ENCODE measurements at regions not wholly inside any gene's neighbourhood (a gene's known extent, or its start where the extent isn't known, plus 50 kb on each side); places are given as distances from the start of the nearest gene placed in this dataset.
"Not testable (repeated sequence)": the region's sequence is repeated elsewhere in the genome, so short reads cannot be mapped to it uniquely, and the experiment has no call there.

DNA sequence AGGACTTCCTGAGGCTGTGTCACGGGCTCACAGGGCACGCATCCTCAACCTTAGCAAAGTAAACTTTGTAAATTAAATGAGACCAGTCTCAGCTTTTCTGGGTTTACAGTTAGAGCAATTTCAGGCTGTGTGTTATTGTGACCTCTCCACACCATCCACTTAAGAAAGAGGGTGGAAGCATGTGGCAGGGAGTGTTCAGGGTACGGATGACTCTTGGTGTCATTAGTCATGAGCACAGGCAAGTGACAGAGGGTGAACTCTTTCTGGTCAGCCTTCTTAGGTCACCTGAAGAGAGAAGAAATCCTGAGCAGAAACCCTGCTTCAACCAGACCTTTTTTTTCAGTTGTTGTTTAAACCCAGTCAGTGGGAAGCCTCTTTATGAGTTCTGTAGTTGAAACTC, 207.9 kb downstream of the ICOS start:
- DNase-seq (ENCODE audit: low read depth) = no peak

DNA sequence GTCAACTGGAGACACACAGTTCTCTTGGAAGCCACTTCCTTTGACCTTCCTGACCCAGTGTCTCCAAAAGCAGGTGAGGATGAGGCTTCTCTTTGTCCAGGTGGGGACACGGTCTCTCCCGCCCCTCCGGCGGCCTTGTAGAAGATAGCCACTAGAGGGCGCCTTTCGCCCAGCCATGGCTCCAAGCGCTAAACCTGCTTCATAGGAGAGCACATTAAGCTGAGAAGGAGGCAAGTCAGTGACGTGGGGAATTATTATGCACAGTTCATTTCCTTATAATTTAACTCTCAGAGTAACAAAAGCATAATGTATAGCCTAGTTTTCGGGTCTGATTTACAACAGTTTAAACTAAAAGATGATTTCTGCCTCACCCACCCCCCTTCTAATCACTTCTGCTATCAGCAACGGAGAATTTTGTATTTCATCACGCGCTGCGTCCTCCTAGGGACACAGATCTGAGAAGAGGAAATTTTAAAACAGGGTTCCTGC, 208.7 kb downstream of the ICOS start:
- DNase-seq (ENCODE audit: low read depth) = peak; percentile 37

DNA sequence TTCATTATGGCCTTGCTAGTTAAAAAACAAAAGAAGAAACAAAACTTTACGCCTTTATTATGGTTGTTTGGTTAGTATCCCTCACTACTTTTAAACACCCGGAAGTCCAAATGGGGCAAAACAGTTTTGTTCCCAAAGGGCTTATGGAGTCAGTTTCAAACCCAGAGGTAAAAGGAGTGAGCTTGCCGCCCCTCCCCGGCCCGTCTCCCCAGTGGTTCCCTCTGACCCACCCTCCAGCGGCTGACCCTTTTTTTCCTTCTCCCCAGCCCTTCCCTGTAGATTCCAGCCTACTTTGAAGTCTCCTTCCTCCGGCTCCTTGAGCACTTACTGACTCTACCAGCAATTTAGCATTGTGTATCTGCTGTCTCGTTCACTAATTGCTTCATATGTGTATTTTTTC, 209.2 kb downstream of the ICOS start:
- no peak for DNase-seq (ENCODE audit: low read depth)

DNA sequence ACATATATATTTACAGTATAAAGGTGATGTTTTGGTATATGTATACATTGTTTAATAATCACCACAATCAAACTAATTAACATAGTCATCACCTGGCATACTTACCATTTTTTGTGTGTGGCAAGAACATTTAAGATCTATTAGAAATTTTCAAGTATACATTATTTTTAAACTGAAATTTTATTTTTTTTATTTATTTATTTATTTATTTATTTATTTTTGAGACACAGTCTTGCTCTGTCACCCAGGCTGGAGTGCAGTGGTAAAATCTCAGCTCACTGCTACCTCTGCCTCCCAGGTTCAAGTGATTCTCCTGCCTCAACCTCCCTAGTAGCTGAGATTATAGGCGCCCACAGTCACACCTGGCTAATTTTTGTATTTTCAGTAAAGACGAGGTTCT, 210.5 kb downstream of the ICOS start:
- not testable (repeated sequence) for DNase-seq (ENCODE audit: low read depth)

DNA sequence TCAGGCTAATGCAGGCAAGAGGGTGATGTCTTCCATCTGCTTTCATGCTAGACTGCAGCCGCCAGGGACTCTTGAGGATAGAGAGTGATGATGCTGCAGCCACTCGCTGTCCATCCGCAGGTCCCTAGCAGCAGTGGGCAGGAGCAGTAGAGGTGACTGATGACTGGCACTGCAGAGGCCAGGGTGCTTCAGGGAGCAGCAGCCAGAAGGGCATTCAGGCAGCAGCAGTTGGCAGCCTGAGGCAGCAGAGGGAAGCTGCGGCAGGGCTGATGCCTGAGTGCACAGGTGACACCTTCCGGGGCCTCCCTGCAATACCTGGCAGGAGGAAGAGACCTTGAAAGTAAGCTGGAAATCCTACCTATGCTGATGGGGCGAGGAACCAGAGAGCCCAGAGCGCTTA, 214.2 kb downstream of the ICOS start:
- no peak for DNase-seq (ENCODE audit: low read depth)

DNA sequence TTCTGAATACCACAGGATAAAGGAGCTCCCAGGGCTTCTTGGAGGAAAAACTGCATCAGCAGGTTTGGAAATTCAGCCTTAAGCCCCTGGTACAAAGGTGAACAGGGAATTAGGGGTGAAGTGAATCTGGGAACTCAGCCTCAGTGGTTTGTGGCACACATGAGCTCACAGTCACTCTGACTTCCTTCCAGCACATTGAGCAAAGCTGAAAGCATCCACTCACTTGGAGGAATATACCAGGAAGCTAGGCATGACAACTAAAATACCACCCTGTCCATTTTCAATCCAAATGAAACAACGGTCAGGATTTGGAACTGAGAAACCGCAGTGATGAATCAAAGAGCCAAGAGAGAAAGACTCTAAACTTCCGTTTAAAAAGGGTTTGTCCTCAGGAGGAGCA, 216.1 kb downstream of the ICOS start:
- DNase-seq (ENCODE audit: low read depth) = no peak

DNA sequence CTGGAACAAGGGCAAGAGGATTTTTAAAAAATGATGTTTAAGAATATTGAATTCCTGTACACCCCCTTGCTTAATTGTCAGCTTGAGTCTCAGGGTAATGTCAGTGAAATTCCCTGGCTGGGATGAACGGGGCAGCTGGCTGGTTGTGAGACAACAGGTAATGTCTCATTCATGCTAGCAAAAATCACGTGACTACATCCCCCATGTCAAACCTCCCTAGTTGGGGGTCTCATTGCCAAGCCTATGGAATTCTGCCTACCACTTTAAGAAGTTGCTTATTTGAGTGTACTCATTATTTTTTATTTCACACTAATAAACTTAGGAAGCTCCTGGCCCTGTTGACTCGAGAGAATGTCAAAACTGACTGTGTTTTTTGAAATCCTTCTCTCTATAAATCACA, 218.3 kb downstream of the ICOS start:
- no peak for DNase-seq (ENCODE audit: low read depth)

DNA sequence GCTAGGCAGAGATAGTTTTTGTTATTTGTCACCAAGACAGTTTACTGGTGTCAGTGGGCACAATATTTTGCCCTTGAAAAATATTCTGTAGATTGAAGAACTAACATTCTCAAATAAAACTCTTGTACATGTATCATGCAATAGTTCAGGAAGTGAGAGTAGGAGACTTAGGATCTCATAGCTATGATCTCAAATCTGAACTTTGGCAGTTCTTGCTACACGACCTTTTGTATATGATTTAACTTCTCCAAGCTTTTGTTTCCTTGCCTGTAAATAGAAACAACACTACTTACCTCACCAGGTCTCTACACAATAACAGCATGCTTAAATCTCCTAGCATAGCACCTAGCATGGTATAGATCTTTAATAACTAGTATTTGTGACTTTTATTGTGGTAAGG, 219.9 kb downstream of the ICOS start:
- DNase-seq (ENCODE audit: low read depth) = no peak

DNA sequence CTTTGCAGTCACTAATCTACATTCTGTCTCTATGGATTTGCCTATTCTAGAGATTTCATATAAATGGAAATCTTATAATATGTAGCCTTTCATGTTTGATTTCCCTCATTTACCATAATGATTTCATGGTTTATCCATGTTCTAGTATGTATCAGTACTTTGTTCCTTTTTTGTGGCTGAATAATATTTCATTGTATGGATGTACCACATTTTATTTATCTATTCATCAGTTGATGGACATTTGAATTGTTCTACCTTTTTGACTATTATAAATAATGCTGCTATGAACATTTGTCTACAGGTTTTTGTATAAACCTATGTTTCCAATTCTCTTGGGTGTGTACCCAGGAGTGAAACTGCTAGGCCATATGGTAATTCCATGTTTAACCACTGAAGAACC, 221.1 kb downstream of the ICOS start:
- no peak for DNase-seq (ENCODE audit: low read depth)

DNA sequence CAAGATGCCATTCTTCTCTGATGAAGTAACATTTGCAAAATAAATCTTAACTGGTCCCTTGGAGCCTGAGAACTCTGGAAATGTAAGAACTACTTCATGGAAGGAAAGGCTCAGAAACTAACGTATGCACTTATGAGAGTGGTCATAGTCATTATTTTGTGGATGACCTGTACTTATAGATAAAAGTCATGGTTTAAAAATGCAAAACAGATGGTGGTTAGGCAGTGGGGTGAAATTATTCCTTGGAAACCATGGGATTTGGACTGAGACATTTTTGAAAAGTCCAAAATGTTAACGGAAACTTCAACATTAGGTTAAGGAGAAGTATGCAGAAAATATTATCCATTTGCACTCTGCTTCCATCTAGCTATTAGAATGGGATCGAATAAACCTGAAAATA, 223.0 kb downstream of the ICOS start:
- DNase-seq (ENCODE audit: low read depth) = no peak

DNA sequence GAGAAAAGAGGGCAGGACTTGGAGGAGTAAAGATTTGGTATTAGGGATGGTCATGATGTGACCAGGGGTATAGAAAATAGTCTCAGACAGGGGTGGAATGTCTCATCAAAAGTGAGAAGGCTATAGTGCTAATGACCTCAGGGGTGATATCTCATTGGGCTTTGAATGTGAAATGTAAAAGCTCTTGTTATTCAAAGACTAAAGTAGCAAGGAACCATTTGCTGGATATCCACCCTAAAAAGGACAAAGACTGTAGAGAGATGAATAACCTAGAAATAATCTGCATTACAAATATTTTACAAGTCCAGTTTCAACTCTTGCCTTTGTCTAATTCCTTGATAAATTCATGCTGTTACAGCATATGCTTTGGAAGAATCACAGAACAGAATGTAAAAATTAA, 224.4 kb downstream of the ICOS start:
- DNase-seq (ENCODE audit: low read depth) = no peak

DNA sequence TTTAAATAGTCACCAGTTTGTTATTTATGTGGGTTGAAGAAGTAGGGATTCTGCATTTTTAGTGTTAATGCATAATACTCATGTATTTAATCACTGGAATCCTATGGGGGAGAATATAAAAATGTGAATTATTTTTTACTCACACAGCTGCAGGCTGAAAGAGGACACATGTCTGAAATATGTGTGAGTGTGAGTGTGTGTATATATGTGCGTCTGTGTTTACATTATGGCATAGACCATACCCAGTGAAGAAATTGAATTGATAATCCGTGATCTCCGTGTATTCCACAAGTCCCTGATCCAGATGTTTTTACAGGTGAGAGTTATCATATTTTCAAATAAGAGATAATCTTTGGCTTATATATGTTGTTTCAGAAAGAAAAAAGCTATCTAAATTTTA, 225.3 kb downstream of the ICOS start:
- no peak for DNase-seq (ENCODE audit: low read depth)

DNA sequence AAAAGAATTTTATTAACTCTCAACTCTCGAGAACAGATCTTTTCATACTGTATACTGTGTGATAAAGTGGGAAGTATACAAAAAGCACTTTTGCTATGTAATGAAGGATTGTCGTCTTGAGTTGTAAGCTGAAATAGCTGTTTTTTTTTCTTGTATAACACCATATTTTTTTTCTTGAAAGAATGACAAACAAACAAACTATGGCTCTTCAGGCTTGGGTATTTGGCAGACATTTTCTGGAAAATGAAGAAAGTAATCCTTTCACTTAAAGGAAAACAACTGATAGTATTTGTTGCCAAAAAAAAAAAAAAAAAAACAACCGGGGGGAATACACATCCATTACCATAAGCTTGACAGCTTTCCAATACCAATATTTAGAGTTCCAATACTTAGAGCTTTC, 230.4 kb downstream of the ICOS start:
- DNase-seq (ENCODE audit: low read depth) = no peak

DNA sequence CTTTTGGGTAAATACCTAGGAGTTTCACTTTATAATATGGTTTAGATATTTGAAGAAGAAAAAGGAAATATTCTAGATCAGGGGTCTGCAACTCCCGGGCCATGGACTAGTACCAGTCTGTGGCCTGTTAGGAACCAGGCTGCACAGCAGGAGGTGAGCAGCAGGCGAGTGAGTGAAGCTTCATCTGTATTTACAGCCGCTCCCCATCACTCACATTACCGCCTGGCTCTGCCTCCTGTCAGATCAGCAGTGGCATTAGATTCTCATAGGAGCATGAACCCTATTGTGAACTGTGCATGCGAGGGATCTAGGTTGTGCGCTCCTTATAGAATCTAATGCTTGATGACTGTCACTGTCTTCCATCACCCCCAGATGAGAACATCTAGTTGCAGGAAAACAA, 231.1 kb downstream of the ICOS start:
- DNase-seq (ENCODE audit: low read depth) = not testable (repeated sequence)

DNA sequence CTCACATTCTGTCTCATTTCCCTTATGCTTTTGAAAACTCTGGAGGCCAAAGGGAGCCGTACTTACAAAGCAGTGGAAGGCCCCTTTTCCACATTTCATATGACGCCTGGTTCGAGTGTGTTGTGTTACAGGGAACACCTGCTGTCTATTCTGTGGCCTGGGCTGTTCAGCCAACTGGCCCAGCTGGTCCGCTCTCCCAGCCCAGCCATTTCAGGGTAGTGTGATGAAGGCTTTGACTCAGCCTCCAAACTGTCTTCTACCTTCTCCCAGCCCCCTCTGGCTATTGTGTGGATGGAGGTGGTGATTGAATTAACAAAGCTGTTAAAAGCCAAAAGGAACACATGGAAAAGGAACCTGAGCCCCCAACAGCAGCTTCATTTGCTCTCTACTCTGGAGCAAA, 233.8 kb downstream of the ICOS start:
- no peak for DNase-seq (ENCODE audit: low read depth)

DNA sequence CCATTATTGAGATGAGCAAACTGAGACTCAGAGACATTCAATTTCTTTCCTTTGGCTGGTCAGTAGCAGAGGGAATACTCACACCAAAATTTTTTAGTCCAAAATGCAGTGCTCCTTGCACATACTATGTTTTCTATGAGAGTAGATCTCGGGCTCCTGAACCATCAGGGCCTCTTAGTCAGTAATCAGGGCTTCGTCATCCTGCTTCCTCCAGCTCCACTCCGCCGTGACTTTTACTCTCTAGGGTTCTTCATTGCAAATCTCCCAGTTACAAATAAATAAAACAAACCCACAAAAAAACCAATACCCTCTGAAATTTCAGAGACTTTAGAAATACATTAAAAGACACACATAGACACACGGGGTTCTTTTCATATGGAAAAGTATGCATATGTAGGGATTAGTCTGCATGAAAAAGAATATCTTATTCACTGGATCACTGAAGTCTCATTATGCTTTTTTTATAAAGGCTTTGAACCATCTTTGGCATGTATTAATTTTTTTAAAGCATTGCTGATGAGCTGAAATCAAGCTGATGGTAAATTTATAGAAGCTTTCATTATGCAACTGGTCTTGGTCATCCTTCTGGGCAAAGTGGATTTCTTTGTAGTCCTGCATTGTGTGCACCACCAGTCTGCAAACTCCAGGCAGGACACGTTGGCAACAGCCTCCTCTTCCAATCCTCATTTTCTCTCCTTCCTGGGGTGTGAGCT, 235.0 kb downstream of the ICOS start:
- DNase-seq (ENCODE audit: low read depth) = no peak

DNA sequence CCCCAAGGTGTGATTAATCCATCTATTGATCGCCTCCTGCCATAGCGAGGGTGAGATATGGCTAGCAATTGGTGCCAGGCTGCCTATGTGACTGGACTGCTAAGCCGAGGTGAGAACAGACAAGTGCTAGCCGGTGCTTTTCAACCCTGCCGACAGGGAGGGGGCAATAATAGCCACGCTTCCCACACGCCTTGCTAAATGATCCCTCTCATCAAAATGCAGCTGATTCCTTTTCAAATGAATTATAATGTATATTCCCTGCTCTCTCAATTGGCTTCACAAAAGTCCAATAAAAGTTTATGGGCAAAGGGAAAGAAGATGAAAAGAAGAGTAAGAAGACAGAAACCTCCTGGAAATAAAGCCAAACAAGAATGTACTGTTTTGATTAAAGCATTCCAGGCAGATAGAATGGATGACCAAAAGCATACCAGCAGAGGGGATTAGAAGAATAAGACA, 235.6 kb downstream of the ICOS start:
- no peak for DNase-seq (ENCODE audit: low read depth)

DNA sequence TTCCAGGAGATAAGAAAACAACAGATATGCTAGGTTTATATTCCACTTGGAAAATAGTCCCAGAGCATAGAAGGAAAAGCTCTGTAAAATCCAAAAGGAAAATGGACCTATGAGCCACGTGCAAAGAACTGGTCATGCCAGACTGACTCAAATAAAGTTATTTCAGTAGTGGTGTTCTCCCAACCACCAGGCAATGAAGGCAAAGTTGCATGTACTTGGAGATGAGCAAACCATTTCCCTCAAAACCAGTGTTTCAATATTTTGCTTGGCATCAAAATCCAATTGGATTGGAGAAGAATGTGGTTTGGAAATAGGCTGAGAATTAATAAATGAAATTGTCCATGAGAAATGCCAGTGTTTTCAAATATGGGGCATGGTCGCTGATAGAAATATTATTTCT, 237.5 kb downstream of the ICOS start:
- DNase-seq (ENCODE audit: low read depth) = no peak

DNA sequence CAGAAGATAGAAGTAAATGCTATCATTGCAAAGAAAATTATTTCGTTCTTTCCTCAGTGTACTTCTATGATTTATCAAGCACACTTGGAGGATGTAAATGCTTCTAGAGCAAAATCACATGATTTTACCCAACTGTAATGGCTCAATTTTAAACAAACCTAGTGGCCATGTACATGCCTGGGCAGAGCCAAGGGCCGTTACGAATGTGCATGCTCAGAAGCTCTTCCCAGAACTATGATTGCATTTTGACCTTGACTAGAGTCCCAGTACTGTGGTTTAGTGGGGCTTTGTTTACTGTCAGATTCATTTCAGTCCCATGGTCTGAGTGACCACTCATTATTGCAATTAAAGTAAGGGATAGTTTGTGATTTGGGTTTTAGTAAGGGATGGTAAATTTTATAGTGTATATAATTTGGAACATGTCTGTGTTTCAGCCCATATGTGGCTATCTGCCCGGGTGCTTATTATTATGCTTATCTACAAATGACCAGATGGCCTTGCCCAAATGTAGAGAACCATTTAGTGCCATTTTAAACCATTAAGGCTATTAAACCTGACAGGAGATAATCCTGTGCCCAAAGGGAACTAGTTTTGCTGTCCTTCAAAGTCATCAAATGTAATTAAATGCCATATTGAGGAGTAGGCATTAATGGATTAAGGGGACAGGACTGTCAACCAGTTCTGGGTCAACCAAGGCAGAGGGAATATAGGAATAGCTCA, 239.1 kb downstream of the ICOS start:
- no peak for DNase-seq (ENCODE audit: low read depth)

DNA sequence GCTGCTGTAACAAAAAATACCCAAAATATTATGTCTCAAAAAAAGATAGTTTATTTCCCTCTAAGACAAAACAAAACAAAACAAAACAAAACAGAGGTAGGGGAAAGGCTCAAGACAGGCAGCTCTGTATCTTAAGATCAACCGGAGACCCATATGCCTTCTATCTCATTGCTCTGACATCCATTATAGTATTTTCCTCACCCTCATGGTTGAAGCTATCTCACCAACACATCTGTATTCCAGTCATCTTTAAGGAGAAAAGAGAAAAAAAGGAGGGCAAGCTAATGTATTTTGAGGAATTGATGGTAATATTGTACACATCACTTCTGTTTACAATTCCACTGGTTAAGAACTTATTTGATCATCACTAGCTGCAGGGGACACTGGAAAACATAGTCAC, 239.7 kb downstream of the ICOS start:
- no peak for DNase-seq (ENCODE audit: low read depth)

DNA sequence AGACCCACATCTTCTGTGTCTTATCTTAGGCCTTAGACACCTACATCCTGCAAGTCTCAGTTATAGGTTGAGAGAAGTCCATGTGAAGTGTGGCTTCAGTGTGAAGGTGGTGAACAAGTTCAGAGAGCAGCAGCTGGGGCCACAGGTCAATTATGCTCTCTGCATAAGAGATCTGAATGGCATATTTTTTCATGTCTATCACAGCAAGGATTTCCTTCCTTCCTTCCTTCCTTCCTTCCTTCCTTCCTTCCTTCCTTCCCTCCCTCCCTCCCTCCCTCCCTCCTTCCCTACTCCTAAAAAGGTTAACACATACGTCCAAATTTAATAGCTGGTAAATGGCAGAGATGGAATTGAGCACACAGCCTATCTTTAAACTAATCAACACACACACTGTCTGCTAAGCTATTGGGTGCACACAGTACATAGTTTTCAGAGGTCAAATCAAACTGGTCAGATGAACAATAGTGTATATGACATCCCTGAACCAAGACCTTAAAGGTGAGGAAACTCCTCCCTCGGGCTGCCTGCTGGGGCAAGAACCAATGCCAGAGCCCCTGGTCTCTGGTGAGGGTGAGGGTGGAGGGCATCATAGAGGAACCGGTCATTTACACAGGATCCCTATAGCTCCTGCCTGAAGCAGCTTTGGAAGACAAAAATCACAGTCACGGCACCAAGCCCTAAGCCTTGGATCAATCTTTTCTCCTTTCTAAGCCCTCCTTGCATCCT, 240.9 kb downstream of the ICOS start:
- no peak for DNase-seq (ENCODE audit: low read depth)

DNA sequence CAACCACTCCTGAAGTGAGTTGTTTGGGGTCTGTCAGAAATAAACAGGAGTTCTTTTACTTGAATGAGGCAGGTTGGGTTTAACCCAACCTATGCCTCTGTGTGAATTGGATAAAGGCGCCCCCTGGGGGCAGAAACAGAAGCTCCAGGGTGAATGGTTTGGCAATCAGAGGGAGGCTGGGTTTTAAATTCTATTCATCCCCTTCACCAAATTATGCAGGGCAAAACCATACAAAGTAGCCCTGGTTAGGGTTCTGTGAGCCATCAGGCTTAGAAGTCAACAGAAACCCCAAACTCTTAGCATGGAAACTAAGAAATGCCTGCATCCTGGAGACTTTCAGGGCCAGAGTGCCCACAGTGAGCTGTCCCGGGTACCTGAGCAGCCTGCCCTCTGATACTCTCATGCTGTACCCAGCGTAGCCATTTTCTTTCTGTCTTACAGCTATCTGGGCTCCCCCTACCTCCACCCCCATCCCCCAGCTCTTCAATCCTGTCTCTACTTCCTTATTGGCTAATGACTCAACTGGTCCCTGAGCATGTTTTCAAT, 241.5 kb downstream of the ICOS start:
- peak; percentile 37 for DNase-seq (ENCODE audit: low read depth)

DNA sequence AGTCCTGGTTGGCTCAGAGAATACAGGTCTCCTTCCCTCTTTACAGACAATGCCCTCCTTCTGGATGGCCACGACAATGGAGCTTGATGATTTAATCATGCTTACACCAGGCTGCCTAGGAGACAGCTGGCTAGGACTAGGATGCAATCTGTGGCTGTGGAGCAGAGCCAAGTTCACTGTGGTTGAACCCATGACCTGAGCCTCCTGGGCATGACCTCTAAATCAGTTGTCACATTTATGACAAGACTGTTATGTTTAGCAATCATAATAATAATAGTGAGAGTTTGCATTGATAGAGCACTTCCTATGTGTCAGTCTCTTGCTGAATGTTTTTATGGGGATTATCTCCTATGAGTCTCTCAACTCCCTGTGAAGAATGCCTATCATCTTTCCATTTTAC, 244.1 kb downstream of the ICOS start:
- no peak for DNase-seq (ENCODE audit: low read depth)
